ENCODE measurements at regions not wholly inside any gene's neighbourhood (a gene's known extent, or its start where the extent isn't known, plus 50 kb on each side); places are given as distances from the start of the nearest gene placed in this dataset.
"Not testable (repeated sequence)": the region's sequence is repeated elsewhere in the genome, so short reads cannot be mapped to it uniquely, and the experiment has no call there.

DNA sequence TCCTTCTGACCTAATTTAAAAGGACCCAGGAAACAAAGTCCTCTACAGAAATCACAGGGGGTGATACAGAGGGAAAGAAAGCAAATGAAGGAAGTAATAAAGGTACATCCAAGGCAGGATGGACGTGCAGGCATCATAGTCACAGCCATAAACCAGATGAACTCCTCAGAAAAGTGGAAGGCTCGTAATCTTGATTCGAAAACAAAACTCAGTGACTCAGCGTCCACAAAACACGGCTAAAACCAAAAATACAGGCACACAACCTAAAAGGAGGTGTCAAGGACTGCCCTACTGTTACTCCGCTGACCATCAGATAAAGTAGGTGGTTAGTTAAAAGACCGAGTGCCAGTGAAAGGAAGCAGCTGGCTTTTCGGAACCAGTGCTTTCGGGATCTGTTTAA lies 81.5 kb downstream of the TRIM69 start:
- DNase-seq (ENCODE audit: low spot score) = not testable (repeated sequence)

DNA sequence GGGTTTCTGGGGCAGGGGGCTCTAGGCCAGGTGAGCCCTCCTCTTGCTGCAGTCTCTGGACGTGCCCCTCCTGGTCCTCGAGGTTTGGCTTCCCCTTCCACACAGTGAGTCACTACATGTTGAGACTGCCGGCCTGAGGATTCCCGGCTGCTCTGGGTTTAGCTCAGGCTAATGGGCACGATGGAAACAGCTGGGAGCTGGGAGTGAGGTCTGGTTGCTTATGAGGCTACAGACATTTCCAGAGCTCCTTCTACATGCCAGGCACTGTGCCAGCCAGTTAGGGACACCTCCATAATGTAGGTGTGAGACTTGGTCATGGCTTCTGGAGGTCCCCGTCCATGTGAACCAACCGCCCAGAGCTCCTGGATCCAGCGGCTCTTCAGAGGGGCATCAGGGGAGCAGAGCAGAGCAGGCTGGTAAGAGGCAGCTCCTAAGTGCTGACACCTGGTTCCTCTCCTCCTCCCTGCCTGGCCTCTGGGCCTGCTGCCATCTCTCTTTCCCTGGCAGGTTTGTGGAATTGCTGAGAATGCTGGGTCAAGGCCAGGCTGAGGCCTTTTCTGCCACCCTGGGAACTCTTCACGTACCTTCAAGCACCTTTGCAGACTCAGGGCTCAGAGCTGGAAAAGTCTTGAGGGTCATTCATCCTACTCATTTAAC lies 83.1 kb downstream of the TRIM69 start:
- DNase-seq (ENCODE audit: low spot score) = not testable (repeated sequence)

DNA sequence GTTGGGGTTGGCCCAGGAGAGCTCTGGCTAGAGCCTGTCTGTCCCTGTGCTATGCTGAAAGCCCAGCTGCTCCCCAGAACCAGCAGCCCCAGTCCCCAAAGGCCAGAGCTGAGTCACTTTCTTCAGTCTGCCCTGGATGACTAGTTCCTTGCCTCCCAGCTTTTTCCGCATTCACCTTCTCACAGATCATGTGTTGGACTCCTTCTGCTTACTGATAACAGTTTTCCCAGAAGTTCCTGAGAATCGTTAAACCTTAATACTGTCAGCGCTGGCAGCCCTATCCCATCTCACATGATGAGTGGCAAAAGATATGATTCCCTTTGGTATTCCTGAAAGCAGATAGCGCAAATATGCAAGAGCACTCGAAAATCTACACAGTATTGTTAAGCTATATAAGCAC lies 84.2 kb downstream of the TRIM69 start:
- not testable (repeated sequence) for DNase-seq (ENCODE audit: low spot score)

DNA sequence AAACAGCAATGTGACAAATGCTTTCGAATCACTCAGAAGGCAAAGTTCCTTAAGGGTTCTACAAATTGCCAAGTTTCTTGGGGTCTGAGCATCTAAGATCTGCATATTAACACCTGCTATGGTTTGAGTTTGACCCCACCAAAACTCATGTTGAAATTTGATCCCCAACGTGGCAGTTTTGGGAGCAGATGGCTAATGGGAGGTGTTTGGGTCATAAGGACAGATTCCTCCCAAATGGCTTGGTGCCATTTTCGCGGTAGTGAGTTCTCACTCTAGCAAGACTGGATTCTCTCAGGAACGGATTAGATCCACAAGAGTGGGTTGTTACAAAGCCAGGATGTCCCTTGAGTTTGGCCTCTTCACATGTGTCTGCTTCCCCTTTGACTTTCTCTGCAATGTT lies 84.6 kb downstream of the TRIM69 start:
- not testable (repeated sequence) for DNase-seq (ENCODE audit: low spot score)

DNA sequence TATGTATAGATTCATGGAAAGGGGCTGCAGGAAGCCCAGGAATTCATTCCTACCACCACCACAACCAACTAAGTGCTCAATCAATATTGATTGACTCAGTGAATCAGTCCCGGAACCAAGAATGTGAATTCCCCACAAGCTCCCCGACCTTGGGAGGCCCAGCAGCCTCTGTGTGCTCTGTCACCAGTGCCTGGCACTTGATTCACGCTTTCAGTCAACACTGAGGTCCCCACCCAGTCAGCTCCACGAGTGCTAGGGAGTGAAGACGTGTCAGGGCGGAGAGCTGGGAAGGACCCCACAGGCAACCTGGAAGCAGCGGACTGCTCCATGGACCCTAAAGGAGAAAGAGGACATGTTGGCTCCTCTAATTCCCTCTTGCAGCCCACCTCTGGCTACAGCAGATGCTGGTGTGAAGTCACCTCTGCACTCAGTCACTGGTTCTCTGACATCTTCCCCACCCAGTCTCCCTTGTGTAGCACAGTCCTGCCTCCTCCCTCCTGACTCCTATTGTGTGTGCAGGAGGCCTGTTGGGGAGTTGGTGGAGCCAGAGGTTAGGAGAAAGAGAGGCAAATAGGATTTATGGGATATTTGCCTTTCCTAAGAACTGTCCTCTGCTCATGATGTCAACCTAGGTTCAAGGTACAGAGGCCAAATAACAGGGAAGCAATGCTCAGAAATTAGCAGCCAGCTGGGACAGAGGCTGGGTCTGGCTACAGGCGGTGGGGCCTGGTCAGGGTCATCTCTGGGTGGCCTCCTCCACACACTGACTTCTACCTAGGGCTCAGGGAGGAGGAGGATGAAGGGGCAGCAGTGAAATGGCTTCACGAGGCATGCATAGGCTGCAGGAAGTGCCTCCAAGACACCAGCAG lies 88.2 kb downstream of the TRIM69 start:
- DNase-seq (ENCODE audit: low spot score) = not testable (repeated sequence)

DNA sequence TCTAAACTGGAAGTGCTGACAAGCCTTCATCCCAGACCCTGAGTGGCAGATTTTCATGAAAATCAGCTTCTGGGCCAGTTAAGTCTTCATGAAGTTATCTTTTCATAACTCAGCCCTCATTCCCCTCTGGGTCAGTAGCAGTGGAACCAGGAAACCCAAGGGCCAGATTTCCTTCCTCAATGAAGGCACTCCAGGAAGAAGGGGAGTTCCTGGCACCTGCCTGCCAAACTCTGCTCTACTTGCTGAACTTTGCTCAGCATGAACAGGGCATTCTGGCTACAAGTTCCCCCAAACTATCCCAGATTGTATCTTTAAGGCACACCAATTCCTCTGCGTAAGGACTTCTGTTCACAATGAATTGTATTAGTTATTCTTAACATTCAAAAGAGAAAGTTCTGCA lies 90.3 kb downstream of the TRIM69 start:
- not testable (repeated sequence) for DNase-seq (ENCODE audit: low spot score)

DNA sequence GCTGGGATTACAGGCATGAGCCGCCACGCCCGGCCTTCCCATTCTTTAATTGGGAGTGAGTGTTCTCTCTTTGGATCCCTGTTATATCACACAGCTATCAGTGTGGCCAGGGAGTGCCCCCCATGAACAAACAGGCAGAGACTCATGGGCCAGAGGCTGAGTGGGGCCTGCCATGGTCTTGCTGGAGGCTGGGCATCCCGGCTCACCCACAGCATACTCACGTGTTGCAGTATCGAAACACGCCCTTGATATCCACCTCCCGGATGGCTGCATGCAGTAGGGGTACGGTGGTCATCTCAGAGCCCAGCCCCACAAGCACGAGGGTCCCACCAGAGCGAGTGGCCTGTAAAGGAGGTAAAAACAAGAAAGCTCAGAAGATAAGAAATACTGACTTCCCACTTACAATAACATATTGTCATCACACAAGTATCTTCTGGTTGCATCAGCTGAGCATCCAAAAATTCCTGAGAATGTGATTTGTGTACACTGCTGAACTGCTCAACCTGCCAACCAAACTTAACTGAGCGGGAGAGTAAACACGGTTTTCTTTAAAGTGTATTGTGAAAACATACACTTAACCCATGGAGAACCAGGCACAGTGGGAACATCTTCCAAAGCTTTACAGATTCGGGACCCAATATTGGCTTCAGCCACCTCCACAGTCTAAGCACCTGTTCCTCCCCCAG lies 92.0 kb downstream of the TRIM69 start:
- not testable (repeated sequence) for DNase-seq (ENCODE audit: low spot score)

DNA sequence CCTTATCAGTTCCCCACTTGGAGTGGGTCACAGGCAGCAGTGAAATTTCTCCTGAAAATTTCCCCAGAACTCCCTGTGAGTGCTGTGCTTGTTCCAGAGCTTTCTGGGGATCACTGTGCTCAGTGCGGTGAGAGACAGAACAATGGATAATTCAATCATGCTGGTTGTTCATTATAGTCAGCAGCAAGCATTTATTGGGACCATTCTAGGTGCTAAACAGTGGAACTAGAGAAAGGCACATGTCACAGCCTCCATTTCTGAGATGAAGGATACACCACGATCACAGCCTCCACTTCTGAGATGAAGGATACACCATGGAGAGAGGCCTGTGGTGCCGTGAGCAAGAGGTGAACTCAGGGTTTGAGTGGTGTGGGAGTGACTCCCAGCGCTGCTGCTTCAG lies 92.8 kb downstream of the TRIM69 start:
- not testable (repeated sequence) for DNase-seq (ENCODE audit: low spot score)

DNA sequence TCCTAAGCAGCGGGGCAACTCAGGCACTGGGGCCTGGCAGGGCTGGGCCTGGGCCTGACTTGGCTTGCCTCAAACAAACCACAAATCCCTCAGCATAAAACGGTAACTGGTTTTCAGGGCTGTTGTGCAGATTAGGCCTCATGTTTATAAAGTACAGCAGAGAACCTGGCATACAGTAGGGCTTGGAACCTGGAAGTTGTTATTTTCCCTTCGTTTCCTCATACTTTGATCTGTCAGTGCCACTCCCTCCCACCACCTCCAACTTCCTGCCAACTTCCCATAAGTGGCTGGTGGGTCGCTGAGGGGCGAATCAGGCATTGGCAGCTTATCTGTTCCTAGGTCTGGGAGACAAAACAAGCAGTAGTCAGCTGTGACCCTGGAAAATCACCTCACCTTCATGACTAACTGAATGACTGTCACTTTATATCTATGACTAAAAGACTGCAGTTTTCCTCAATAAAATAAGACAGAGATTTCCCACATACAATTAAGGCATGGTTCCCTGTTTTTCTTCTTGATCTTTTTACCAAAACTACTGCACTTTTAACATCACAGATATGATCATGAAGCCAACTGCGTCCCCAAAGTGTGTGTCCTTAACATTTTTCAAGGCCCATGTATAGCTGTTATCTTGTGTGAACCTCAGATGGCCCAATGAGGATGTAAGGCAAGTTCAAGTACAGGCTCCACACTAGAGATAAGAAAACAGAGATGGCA lies 94.5 kb downstream of the TRIM69 start:
- DNase-seq (ENCODE audit: low spot score) = not testable (repeated sequence)

DNA sequence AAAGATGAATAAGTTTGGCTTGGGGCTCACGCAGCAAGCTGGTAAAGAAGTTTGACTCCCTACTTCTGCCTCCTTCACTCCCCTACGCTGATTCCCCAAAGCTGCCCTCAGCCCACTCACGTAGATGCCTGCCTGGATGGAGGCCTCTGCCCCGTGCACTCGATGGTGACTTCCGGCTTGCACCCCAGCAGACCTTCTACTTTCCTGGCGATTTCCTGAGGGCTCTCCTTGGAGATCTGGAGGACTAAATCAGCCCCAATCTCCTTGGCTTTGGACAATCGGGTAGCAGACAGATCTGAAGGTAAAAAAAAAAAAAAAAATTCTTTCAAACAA lies 95.0 kb downstream of the TRIM69 start:
- DNase-seq (ENCODE audit: low spot score) = not testable (repeated sequence)

DNA sequence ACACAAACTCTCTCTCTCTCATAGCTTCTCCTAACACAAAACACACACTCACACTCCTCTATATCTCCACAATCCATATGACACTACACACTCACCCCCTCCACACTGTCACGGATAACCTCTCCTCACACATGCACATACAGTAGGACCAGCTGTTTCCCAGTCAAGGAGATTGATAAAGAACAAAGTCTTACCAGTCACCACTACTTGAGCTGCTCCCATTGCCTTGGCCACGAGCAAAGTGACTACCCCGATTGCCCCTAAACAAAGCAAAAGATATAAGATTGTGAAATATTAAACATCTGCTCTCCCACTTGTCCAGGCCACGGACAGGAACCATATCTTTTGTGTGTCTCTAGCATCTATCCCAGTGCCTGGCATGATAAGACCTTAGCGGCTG lies 95.8 kb downstream of the TRIM69 start:
- not testable (repeated sequence) for DNase-seq (ENCODE audit: low spot score)

DNA sequence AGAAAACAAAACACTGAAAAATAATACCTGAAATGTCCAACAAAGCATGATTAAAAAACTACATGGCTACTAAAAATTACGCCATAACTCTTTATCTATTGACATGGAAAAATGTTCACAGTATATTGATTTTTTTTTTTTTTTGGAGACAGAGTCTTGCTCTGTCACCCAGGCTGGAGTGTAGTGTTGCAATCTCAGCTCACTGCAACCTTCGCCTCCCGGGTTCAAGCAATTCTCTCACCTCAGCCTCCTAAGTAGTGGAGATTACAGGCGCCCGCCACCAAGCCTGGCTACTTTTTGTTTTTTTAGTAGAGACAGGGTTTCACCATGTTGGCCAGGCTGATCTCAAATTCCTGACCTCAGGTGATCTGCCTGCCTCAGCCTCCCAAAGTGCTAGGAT lies 96.8 kb downstream of the TRIM69 start:
- DNase-seq (ENCODE audit: low spot score) = not testable (repeated sequence)

DNA sequence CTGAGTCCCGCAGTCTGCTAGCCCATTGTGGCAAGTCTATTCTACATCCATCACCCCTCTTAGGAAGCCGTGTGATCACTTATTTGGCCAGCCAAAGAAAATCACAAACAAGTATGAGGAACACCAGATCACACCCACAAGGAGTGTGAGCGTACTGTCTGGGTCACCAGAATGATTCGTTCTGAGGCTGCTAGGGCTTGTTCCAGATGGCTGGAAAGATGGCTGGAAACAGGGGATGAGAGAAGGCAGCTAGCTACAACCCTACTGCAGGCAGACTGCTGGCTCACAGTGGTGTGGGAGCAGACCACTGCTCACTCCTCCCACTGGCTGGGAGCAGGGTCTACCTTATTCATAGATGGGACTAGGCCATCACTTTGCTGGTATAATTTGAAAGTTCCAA lies 97.4 kb downstream of the TRIM69 start:
- DNase-seq (ENCODE audit: low spot score) = not testable (repeated sequence)

DNA sequence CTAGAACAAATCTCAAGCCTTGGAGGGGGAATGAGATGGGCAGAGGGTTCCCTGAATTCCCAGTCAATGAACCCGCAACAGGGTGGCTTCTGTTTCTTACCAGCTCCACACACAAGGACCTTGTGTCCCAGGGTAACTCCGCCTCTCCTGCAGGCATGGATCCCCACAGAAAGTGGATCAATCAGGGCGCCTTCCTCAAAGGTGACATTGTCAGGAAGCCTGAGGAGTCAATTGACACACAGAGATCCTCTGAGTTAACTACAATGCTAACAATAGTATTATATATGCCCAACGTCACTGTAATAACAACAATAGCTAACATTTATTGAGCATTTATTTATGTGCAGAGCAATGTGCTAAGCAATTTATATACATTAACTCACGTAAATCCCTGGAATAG lies 98.8 kb downstream of the TRIM69 start:
- DNase-seq (ENCODE audit: low spot score) = not testable (repeated sequence)

DNA sequence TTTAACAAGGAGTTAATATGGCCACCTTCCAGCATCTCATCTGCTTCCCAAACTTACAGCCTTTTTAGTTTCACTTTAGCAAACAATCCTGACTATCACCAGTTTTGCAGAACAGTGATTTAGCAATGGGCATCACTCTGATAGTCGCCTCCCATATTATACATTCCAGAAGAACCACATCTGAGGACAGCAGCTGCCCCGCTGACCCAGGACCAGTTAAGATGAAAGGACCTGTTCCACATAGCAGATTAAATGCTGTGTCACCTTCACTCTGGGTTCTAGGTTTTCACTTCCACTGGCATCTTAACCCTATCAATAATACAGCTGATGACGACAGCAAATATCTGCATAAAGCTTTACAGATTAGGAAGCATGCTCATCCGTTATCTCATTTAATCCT lies 99.8 kb downstream of the TRIM69 start:
- DNase-seq (ENCODE audit: low spot score) = no peak

DNA sequence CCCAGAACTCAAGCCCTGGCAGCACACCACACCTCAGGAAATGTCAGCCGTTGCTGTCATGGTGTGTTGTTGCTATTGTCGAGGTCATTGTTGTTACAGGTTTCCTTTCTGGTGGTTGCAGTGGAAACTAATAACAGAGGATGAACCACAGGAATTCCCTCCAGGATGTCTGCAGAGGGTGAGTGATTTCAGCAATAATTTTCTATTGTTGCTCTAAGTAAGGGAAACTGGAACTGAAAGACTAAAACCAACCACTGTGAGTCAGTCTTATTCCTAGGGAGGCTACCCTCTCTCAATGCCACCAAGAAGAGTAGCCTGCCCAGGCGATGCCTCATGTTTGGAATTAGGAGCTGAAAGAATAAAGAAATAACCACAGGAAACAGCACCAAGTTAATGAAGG lies 102.6 kb downstream of the TRIM69 start:
- not testable (repeated sequence) for DNase-seq (ENCODE audit: low spot score)

DNA sequence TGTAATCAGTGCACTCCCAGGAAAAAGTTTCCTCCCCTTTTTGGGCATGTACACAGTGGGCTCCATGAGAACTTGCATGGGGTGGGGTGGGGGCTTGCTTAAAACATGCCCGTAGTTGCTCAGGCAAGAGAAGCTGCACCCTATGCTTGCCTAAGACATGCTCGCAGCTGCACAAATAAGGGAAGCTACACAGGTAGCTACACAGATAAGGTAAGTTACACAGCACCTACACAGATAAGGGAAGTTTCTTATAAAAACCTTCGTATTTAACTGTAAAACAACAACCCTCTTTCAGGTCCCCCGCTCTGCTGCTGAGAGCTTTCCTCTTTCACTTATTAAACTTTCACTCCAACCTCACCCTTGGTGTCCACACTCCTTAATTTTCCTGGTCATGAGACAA lies 105.4 kb downstream of the TRIM69 start:
- DNase-seq (ENCODE audit: low spot score) = not testable (repeated sequence)

DNA sequence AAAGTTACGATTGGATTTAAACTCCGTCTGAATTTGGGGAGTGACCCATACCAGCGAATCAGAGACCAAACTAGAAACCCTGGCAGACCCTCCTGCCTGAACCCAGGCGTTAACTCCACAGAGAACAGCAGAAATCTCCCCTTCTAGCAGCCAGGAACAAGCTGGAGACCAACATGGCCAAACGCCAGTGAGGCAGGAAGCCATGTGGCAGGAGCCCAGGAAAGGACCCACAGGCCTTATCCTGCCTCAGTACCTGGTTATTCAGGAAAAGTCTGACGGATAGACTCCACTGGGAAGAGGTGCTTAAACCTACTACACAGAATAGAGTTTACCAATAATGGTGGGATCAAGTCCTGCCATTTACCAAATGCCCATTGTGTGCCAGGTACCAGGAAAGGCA lies 106.6 kb downstream of the TRIM69 start:
- DNase-seq (ENCODE audit: low spot score) = not testable (repeated sequence)

DNA sequence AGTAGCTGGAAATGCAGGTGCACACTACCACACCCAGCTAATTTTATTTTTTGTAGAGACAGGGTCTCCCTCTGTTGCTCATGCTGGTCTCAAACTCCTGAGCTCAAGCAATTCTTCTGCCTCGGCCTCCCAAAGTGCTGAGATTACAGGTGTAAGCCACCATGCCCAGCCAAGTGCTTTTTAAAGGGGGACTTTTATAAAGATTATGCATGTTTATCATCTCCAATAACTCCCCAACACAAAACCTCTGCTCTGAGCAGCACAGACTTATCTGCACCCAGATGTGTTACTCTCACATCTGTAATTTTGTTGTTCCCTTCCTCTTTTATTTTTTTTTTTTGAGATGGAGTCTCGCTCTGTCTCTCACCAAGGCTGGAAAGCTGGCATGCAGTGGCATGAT lies 108.6 kb downstream of the TRIM69 start:
- DNase-seq (ENCODE audit: low spot score) = not testable (repeated sequence)

DNA sequence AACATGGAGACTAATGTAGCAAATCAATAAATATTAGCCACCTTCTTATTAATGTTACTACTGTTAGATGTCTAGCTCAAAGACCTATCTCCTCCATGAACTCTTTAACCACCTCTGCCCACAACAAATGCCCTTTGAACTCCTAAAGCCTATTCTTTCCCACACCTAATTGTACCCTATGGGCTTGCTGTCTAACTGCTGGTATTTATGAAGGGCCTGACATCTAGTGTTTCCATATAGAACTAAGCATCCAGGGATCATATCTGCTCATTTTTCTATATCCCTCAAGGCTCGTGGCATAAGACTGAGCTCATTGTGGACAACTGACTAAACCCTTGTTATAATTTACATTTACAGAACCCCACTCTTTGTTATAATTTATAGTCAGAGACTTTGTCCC lies 109.8 kb downstream of the TRIM69 start:
- not testable (repeated sequence) for DNase-seq (ENCODE audit: low spot score)

DNA sequence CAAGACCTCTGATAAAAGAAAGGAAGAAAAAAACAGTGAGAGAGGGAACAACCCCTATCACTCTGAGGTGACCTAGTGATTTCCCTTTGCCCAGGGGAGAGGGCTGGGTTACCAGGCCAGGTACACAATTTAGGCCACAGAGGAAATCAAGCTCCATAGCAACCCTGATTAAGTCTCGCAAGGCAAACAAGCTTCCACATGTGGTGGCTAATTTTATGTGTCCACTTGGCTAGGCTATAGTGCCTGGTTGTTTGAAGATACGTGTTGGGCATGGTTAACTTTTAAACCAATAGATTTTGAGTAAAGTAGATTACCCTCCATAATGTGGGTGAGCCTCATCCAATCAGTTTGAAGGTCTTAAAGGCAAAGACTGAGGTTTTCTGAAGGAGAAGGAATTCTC lies 108.9 kb upstream of the TERB2 start:
- not testable (repeated sequence) for DNase-seq (ENCODE audit: low spot score)

DNA sequence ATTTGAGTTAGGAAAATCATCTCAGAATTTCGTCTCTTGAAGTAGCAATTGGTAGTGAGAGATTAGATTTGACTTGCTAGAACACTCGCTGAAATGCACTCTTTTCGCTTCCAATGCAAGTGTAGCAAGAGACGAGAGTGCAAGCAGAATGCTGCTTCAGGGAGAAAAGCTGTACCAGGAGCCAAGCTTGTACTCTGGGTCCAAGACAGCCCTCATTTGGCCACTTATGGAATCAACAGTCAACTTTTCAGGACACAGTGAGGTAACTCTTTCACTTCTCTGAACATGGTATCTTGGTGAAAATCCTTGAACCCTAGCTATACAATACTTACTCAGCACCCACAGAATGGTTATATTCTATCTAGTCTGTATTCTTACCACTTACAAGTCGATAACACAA lies 107.6 kb upstream of the TERB2 start:
- DNase-seq (ENCODE audit: low spot score) = not testable (repeated sequence)
